DMS53 treated with DMSO at 0.1 percent for 48 hours (cell line): ENCODE measurements at regions not wholly inside any gene's neighbourhood (a gene's known extent, or its start where the extent isn't known, plus 50 kb on each side); places are given as distances from the start of the nearest gene placed in this dataset.
"Not testable (repeated sequence)": the region's sequence is repeated elsewhere in the genome, so short reads cannot be mapped to it uniquely, and the experiment has no call there.

Source experiments
- DNase-seq: peaks from one replicate; lab custom pipeline; 2025; ENCODE audit not compliant: unreplicated experiment; lab: John Stamatoyannopoulos, UW

DNA sequence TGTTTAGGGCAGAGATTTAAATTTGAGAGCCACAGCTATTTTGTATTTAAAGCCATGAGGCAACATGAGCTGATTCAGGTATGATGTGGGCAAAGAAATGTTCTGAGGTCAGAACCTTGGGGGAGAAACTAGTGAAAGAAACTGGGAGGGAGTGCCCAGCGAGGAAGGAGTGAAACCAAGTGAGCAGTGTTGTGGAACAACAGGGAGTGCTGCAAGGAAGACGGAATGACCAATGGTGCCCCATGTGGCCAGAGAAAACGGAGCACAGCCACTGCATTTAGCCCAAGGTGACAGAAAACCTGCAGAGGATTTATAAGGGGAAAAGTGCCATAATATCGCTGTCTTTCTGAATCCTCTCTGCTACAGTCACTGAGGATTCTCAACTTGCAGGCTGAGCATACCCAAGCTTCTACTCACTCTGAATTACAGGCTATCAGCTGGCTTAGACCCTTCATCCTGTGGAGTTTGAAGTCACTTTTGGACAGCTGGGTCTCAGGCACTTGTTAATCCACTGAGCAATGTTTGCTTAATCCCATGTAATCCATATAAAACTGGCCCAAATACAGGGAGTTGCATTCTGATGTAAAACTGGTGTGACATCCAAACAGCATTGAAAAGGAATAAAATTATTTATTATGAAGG, 777.3 kb downstream of the CCSER2 start:
- no peak for DNase-seq

DNA sequence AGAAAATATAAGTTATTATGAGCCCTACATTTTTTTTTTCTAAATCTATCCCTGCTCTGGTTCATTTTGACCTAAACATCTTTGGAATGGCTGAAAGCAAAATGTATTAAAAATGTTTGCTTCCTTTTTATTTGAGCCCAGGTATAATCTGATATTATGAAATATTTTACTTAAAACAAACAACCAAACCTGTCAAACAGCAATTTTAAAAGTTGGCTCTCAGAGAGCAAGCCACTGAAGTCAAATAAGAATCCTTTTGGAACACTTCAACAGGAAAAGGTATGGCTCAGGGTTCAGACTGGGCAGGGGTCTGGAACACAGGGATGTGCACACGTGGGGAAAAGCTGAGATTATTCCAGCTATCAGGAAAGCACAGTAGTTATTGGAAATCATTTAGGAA, 782.9 kb downstream of the CCSER2 start:
- DNase-seq = no peak

DNA sequence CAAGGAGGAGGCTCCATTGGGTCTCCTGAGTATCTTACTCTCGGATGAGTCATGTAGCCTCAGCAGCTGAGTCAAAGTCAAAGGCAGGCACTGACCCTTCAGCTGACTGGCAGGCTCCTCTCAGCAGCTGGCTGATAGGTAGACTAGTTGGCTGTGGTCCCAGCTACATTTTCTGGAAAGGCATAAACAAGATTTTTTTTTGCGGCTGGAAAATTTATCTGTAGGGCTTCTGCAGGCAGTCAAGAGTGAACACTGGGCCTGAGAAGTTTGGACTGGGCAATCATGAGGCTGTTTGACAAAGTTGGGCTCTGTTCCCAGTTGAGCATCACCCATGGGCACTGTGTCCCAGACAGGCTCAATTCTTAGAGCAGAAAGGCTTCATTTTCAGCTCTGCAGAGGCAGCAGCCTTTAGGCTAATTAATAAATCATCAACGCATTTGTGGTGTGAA, 796.2 kb downstream of the CCSER2 start:
- peak; percentile 71 for DNase-seq

DNA sequence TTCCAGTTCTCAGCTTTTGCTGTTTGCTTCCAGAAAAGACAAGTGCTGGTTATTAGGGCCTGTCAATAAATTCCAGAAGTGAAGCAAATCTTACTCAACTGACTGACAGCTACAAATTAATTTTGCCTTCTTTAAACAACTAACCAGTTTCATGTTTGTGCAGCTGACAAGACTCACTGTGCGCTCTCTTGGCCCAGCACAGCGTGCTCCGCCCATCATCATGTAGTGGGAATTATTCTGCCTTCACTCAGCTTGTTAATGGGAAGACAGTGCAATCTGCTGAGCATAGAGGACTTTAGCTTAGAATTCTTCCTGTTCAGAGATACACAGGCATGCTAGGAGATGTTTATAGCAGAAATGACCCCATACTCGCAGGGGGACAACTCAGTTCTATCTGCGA, 808.9 kb downstream of the CCSER2 start:
- DNase-seq = no peak

DNA sequence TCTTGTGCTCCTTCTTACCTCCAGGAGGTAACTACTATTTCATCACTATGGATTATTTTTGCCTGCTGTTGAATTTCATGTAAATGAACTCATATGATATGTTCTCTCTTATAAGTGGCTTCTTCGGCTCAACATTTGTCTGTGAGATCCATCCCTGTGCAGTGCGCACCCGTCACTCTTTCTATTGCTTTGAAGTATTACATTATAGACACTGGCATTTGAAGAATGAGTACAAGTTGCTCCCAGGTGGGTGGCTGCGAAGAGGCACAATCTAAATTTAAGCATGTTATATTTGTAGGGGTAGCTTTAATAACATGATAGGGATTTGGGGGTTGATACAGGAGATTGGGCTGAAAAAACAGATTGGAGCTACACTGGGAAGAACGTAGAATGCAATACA, 809.7 kb downstream of the CCSER2 start:
- DNase-seq = no peak

DNA sequence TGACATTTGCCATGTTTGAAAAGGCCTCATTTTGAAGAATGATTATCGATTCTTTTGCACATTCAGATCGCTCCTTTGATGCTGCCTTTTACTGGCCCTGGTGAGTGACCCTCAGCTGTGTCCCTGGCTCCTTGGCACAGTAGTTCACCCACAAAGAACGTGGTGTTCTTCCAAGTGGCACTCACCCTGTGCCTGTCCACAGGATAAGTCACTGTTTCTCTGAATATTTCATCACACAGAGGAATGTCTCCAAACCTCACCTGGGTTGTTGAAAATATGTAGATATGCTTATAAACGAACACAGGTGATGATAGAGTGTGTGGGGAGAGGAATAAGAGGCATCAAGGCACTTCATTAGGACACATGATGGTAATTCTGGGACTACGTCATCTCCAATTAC, 810.7 kb downstream of the CCSER2 start:
- DNase-seq = no peak

DNA sequence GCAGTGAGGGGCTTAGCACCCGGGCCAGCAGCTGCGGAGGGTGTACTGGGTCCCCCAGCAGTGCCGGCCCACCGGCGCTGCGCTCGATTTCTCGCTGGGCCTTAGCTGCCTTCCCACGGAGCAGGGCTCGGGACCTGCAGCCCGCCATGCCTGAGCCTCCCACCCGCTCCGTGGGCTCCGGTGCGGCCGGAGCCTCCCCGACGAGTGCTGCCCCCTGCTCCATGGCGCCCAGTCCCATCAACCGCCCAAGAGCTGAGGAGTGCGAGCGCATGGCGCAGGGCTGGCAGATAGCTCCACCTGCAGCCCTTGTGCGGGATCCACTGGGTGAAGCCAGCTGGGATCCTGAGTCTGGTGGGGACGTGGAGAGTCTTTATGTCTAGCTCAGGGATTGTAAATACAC, 813.1 kb downstream of the CCSER2 start:
- not testable (repeated sequence) for DNase-seq

DNA sequence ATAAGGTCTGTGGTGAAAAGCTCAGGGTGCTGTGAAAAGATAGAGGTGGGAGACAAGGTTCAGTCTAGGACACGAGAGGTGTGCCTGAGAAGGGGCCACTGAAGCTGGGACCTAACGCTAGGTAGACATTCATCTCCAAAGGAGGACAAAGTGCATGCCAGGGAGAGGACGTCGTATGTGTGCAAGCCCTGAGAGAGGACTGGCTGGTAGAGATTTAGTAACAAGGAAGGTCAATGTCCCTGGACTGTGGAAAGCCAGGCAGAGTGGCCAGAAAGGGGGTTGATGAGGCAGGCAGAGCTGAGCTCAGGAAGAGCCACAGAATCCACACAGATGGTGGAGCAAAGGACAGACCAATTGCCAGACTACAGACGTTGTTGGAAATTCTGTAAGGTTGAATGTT, 817.6 kb downstream of the CCSER2 start:
- no peak for DNase-seq

DNA sequence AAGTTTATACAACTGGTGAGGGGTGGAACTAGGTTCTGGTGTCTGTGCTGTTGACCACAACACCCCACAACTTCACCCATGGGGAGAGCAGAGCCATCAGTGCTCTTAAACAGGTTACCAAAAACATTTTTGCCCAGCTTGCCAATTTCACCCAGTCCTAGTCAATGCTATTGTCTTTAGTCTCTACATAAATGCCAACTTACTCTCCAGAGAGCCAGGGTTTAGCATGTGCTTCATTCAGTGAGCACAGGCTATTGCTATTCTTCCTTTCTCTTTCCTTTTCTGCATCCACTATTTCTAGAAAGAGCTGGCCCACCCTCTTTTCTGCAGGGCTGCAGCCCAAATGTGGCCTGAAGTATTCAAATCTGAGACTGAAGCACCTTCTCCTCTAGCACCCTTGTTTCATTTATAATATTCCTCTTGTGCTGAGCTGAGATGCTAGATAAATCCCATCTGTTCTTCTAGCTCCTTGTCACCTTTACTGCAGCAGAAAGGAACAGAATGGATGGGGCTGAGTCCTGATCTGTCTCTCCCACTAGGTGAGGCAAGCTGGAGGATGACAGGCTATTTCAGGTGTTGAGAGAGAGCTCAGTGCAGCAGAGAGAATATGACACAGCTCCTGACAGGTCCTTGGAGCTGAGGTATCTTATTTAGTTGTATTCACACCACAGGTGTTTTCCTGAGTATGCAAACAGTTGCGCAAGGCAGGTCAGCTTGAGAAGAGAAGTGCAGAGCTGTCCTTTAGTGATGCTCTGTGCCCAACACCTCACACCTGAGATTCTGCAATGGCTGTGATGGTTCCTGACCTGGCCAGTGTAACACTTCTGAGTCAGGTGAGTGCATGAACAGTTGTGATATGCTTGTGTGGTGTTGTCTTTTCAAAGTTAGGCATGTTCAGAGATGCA, 819.2 kb downstream of the CCSER2 start:
- DNase-seq = no peak

DNA sequence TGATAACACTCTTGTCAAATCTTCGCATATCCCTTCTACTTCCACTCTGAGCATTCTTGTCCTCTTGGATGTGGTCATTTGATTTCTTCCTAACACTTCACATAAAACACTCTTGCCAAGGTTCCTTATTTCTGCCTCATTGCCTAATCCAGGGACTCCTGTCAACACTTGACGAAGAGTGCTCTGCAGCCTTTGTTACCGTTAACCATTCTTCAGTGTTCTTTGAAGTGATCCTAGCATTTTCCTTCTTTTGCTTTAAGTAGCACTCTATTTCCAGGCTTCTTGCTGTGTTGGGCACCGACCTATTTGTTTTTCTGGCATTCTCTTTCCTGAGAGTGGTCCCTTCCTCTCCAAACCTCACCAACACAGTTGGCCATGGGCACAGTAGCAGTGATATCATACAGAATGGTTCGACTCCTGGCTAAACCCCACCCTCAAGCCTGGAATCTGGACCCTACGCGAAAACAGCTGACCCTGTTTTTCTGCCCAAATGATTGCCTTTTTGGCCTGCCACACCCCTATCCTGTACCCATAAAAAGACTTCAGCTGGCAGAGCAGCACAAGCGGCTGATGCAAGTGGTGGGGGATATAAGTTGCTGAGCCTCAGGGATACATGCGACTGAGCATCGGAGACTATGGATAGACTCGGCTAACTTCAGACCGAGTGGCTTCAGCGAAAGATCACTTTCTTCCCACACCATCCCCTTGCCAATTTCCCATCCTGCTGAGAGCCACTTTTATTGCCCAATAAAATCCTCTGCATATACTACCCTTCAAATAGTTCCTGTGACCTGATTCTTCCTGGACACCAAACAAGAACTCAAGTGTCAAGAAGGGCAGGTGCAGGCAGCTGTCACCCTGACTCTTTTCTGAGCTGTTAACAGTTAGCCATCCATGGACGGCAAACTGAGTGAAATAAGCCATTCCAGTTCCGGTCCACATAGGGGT, 820.6 kb downstream of the CCSER2 start:
- no peak for DNase-seq

DNA sequence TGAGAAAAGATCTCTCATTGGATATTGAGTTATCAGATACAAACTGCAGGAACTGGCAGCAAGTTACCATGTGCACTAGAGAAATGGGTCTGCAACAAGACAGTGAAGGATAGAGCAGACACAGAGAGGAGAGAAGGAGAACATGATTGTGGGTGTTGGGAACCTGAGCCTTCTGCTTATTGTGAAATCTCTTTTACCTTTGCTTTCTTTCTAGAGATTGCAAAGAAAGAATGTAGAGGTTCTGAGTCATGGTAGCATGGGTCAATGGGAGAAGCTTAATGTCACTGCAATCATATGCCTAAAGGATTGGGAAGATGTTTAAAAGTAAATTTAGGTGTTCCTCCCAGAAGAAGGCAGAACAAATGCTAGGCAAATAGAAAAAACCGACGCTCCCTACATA, 821.4 kb downstream of the CCSER2 start:
- no peak for DNase-seq

DNA sequence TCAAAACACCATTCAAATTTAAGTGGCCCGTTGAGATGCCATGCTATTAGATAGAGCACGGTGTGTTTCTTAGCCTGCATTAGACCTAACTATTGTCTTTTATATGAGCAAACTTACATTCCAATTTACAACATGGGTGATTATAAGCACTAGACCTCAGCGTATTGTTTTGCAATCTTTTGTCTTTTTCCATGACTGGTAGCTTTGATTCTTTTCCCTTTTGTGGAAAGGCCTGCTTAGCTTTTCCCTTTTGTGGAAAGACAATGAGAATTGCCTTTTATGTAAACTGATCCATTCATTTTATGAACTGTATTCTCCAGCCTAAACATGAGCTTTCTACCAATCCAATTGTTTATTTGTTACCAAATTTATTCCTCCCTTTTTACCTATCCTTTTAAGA, 823.1 kb downstream of the CCSER2 start:
- DNase-seq = no peak

DNA sequence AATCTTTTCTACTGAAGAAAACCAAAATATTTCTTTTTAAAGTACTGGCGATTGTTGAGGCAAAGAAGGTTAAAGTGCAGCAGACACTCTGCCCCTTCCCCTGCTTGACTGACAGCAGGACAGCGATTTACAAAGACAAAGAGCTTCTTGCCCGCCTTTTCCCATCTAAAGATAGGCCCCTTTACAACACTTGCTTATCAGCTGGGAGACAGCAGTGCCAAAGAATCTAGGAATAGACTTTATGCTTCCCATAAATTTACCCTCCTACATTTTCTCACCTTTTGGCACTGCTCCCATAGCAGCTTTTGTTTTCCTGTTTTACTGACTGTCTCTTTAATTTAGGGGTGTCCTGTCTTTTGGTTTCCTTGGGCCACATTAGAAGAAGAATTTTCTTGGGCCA, 824.1 kb downstream of the CCSER2 start:
- no peak for DNase-seq

DNA sequence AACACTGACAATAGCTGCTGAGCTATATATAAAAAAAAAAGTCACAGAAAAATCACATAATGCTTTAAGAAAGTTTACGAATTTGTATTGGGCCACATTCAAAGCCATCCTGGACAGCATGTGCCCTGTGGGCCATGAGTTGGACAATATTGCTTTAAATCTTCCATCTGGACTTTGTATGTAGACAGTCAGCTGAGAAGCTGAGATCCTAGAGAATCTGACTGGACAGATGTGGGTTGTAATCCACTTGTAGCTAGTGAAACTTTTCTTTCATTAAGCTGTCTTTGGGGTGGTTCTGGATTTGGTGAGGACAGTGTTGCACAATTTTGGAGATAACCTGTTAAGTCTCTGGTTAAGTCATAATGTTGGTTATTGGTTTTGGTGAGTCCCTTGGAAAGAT, 824.5 kb downstream of the CCSER2 start:
- no peak for DNase-seq

DNA sequence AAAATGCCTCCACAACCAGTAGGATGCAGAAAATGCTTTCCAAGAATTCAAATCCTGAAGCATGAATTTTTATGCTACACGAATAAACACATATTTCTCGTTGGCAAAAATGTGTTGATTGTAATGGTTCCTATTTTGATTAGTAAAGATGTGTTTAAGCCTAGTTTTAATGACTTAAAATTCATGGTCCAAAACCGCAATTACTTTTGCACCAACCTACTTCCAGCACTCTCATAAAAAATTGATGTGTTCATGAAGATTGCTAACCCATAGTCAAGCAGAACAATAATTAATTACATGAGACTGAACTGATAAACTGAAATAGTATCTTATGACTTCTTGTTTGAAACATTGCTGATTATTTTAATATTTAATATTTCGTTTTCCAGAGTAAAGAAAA, 828.8 kb downstream of the CCSER2 start:
- no peak for DNase-seq

DNA sequence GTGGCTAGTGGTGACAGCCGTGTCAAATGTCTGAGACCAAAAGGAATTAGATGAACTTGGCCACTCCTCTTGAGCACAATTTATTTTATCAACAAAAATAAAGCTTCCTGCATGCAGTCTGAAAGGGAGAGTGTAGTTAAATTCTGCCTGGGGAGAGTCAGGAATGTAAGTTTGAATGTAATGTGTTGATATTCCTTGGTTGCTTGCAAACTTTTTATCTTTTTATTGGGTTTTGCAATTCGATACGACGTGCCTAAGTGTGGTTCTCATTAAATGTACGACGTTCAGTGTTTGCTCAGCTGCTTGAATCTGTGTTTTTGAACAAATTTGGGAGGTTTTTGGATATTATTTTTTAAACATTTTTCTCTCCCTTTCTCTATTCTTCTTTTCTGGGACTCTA, 839.9 kb downstream of the CCSER2 start:
- DNase-seq = no peak

DNA sequence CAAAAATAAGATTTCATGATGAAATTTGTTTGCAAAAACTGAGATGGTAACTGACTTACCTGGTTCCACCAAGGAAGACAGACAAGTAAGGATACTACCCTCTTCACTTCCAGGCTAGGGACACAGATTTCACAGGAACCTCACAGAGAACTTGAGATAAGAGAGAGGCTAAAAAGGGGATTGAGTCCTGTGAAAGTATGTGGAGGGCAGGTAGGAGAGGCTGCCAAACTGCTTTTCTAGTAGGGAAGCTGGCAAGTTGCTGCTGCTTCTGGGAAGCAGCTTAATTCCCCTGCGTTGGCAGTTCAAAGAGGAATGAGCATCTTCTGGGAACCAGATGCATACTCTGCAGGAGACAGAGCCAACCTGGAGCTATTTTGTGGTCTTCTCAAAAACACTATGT, 841.6 kb downstream of the CCSER2 start:
- DNase-seq = no peak

DNA sequence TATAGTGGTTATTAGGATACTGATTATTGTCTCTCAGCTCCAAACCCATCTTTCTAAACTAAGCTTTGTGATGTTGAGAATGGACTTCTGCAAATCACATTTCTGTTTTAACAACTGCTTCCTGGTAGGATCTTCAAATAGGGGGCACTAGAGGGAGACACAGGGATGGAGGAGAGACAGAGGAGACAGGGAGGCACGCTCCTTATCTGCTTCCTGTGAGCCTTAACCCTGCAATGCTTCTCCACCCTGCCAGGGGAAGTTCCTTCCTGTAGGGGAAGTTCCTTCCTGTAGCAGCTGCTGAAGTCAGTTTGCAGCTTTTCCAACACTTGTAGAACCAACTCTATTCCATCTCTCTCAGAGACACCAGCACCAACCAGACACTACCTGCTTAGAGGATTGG, 847.2 kb downstream of the CCSER2 start:
- peak; percentile 6 for DNase-seq

DNA sequence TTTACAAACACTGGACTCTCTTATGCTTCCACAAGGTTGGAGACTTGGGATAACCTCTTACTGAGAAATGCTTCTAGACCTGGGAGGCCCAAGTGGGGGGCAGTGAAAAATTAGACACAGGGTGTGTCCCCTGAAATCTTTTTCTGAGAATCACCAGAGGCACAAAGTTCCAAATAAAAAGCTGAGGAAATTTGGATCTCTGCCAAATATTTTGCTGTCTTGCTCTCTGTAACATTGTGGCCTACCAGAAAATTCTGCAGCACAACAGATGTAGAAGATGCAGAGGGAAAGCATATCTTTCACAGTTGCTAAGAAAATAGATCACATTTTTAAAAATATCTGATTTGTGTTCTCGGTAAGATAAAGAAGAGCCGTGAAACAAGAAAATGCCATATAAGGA, 849.4 kb downstream of the CCSER2 start:
- DNase-seq = no peak

DNA sequence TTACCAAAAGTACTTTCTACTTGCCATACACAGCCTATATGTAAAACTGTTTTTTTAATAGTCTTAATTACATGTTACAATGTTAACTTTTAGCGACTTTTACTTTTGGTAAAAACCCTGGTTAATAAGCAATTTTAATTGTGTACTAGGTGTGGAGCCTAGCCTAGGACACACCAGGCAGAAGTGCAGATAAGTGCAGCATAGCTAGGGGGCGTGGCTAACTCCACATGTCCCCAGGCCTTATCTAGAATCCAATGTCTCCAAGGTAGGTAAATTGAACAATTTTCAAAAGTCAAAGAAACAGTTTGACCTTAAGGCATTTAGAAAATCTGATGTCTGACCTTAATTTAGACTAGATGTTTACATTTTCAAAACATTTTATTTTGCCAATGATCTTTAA, 858.7 kb downstream of the CCSER2 start:
- DNase-seq = no peak

DNA sequence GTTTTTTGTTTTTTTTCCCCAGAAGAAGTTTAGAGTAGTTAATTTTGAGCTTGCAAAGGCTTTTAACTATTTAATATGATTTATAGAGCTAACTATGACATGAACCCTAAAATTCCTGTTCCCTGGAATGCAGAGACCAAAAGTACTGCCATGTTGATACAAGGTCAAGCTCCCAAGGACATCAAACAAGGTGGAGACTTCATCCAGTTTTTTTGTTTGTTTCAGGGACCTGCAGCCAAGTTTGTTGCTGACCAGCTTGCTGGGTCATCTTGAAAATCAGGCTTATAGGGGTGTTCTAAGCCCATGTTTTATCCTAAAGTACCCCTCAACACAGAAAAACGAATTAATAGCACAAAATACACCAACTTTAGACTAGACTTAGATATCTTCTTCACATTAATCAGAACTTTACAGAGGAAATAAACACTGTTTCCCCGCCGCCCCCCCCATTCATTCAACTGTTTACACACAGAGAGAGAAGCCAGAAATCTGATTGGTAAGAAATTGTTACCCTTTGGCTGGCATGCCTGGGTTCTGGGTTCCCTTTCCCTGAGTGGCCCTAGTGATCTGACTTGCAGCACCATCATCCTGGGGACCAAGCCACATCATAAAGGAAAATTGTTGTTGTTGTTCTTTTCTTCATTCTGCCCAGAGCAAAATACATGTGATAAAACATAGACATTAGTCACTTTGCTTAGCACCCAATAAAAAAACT, 860.5 kb downstream of the CCSER2 start:
- DNase-seq = no peak
